ENCODE measurements at regions not wholly inside any gene's neighbourhood (a gene's known extent, or its start where the extent isn't known, plus 50 kb on each side); places are given as distances from the start of the nearest gene placed in this dataset.

- FAIRE-seq, result no peak
- Histone ChIP-seq H3K4me2 (ENCODE audit: insufficient read depth, low read length) (no peak overlapping the region), H3K9me1 (replicated peaks; ENCODE audit: control insufficient read depth, extremely low read depth, insufficient read depth, low read length) (no peaks in the 10 kb centered on the region), H2AFZ (ENCODE audit: low read depth, low read length) (no peak overlapping the region), H4K20me1 (replicated peaks; ENCODE audit: control insufficient read depth, extremely low read depth, insufficient read depth, low read length) (no peaks in the 10 kb centered on the region), H3K4me1 (ENCODE audit: control insufficient read depth, extremely low read depth, insufficient read depth, low read length) (no peaks in the 10 kb centered on the region), H3K36me3 (ENCODE audit: control insufficient read depth in 2 of 2, extremely low read depth in 1 of 2, insufficient read depth in 2 of 2, low read length in 2 of 2) (no peaks in the 10 kb centered on the region), H3K9ac (replicated peaks; ENCODE audit: extremely low read depth, insufficient read depth, low read length) (no peak overlapping the region), H3K27ac (ENCODE audit: insufficient read depth, low read depth, low read length) (no peak overlapping the region), H3K27me3 (ENCODE audit: control insufficient read depth in 2 of 2, insufficient read depth in 2 of 2, low read length in 2 of 2) (peaks cover 0 to 6% of the 10 kb centered on the region in 2 experiments), H3K9me3 (replicated peaks; ENCODE audit: control insufficient read depth, insufficient read depth, low read length) (no peaks in the 10 kb centered on the region), H3K4me3 (replicated peaks in 1 of 3; ENCODE audit: insufficient read depth in 1 of 3, low read depth in 1 of 3, low read length in 3 of 3) (no peak overlapping the region), H3K79me2 (ENCODE audit: control insufficient read depth, insufficient read depth, low read length) (no peaks in the 10 kb centered on the region)
- CTCF ChIA-PET, result interaction anchor here (0.8 to 1.0 kb wide), 2 partner anchors 21 to 55 kb away, joined by 3 read pairs; no protein-coding TSS in a partner anchor
- intact Hi-C loops (cut with micrococcal nuclease), result no loop called here
- TF ChIP-seq MYC (IDR thresholded peaks at IDR 0.05; ENCODE audit: low read depth, low read length), result no peak
- TF ChIP-seq, protein P1, sequence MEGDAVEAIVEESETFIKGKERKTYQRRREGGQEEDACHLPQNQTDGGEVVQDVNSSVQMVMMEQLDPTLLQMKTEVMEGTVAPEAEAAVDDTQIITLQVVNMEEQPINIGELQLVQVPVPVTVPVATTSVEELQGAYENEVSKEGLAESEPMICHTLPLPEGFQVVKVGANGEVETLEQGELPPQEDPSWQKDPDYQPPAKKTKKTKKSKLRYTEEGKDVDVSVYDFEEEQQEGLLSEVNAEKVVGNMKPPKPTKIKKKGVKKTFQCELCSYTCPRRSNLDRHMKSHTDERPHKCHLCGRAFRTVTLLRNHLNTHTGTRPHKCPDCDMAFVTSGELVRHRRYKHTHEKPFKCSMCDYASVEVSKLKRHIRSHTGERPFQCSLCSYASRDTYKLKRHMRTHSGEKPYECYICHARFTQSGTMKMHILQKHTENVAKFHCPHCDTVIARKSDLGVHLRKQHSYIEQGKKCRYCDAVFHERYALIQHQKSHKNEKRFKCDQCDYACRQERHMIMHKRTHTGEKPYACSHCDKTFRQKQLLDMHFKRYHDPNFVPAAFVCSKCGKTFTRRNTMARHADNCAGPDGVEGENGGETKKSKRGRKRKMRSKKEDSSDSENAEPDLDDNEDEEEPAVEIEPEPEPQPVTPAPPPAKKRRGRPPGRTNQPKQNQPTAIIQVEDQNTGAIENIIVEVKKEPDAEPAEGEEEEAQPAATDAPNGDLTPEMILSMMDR (IDR thresholded peaks at IDR 0.05; ENCODE audit: extremely low read depth in 1 of 2, insufficient read depth in 1 of 2, low read depth in 1 of 2, low read length in 2 of 2), result no peak
- TF ChIP-seq POLR2AphosphoS5 (IDR thresholded peaks at IDR 0.05; ENCODE audit: insufficient read depth, low read depth, low read length), result no peak
- no peak for TF ChIP-seq JUN (IDR thresholded peaks at IDR 0.05; ENCODE audit: borderline replicate concordance, insufficient read depth, insufficient read length, low read depth)
- TF ChIP-seq FOS (IDR thresholded peaks at IDR 0.05; ENCODE audit: borderline replicate concordance, insufficient read depth, low read length), result no peak
- TF ChIP-seq POLR2A (IDR thresholded peaks at IDR 0.05; ENCODE audit: low read depth, low read length), result no peak
- no peak for TF ChIP-seq GATA2 (IDR thresholded peaks at IDR 0.05; ENCODE audit: insufficient read depth, insufficient read length, low read depth, low read length)
- TF ChIP-seq EZH2 (IDR thresholded peaks at IDR 0.05; ENCODE audit: borderline replicate concordance, low read depth, low read length, severe bottlenecking), result no peak
- TF ChIP-seq, protein P2, sequence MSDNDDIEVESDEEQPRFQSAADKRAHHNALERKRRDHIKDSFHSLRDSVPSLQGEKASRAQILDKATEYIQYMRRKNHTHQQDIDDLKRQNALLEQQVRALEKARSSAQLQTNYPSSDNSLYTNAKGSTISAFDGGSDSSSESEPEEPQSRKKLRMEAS (IDR thresholded peaks at IDR 0.05; ENCODE audit: insufficient read depth, insufficient read length), result no peak
- POLR2A ChIA-PET, result no interaction called here
- BruUV-seq (replicated peaks), result no TSS peak
- dilution Hi-C loops (cut with MboI; ENCODE audit: extremely low pct_ligation_motif_present, low sequenced_read_pairs), result no loop called here
- DNase-seq (ENCODE audit: low read depth, low spot score), result no peak
Measured at GRCh38 chr9:96117398-96118080, 184.4 kb downstream of the HSD17B3 start.

Measured in endothelial cell of umbilical vein (primary cell).